ENCODE measurements at regions not wholly inside any gene's neighbourhood (a gene's known extent, or its start where the extent isn't known, plus 50 kb on each side); places are given as distances from the start of the nearest gene placed in this dataset.
A peak's percentile ranks its signal among the peaks of the same experiment; 100 is the strongest.

GRCh38 chr10:90204131-90204955 lies 503.0 kb downstream of the KIF20B start:
- BruUV-seq (replicated peaks), result no TSS peak
- Histone ChIP-seq H3K27me3 (ENCODE audit: control insufficient read depth in 1 of 2, insufficient read depth in 2 of 2, low read length in 2 of 2) (no peaks in the 10 kb centered on the region), H3K27ac (ENCODE audit: extremely low read length, insufficient read depth, low read length) (no peak overlapping the region), H3K9me3 (ENCODE audit: low read length) (no peaks in the 10 kb centered on the region), H3K4me3 (replicated peaks in 1 of 3; ENCODE audit: insufficient read depth in 1 of 3, low read depth in 2 of 3, low read length in 3 of 3) (no peak overlapping the region), H3K79me2 (ENCODE audit: insufficient read depth, low read length) (no peaks in the 10 kb centered on the region), H4K20me1 (ENCODE audit: insufficient read depth, low read length) (no peaks in the 10 kb centered on the region), H3K4me2 (ENCODE audit: low read depth, low read length) (no peak overlapping the region), H3K9ac (ENCODE audit: insufficient read depth, low read depth, low read length) (no peak overlapping the region), H2AFZ (ENCODE audit: low read length) (no peak overlapping the region), H3K36me3 (replicated peaks in 1 of 2; ENCODE audit: control insufficient read depth in 1 of 2, insufficient read depth in 2 of 2, low read length in 2 of 2) (no peaks in the 10 kb centered on the region), H3K4me1 (ENCODE audit: insufficient read depth, low read length) (no peaks in the 10 kb centered on the region)
- TF ChIP-seq IKZF1 (IDR thresholded peaks at IDR 0.05), result no peak
- TF ChIP-seq ZBTB21 (CRISPR knock-in tag; IDR thresholded peaks at IDR 0.05), result no peak
- TF ChIP-seq HNF1B (CRISPR knock-in tag; IDR thresholded peaks at IDR 0.05), result no peak
- no peak for TF ChIP-seq DZIP1 (CRISPR knock-in tag; IDR thresholded peaks at IDR 0.05)
- no peak for TF ChIP-seq AFF4 (CRISPR knock-in tag; IDR thresholded peaks at IDR 0.05)
- no peak for TF ChIP-seq ZNF781 (CRISPR knock-in tag; IDR thresholded peaks at IDR 0.05; ENCODE audit: borderline replicate concordance, not compliant biosample characterization)
- peak; percentile 93 for TF ChIP-seq ATF7 (IDR thresholded peaks at IDR 0.05)
- TF ChIP-seq ATF7 (CRISPR knock-in tag; IDR thresholded peaks at IDR 0.05), result no peak
- TF ChIP-seq CREB1 (IDR thresholded peaks at IDR 0.05), result peak; percentile 89
- no peak for TF ChIP-seq CREB1 (CRISPR knock-in tag; IDR thresholded peaks at IDR 0.05)
- no peak for TF ChIP-seq ZNF75D (CRISPR knock-in tag; IDR thresholded peaks at IDR 0.05; ENCODE audit: borderline replicate concordance)
- TF ChIP-seq ZNF747 (CRISPR knock-in tag; IDR thresholded peaks at IDR 0.05; ENCODE audit: borderline replicate concordance), result no peak
- no peak for TF ChIP-seq TRIM24 (CRISPR knock-in tag; IDR thresholded peaks at IDR 0.05)
- DNase-seq (ENCODE audit: low spot score) (no peak), FAIRE-seq (no peak), ATAC-seq (no peak)
- in situ Hi-C loops (cut with HindIII; ENCODE audit: extremely low pct_ligation_motif_present, low pct_unique_long_range_greater_than_20kb) (no loop called here), intact Hi-C loops (cut with micrococcal nuclease; ENCODE audit: unreplicated experiment) (no loop called here)
- ChIA-PET CTCF (ENCODE audit: low intra/inter-chr PET ratio, low total read pairs) (no interaction called here), POLR2A (no interaction called here)
- WGBS (ENCODE audit: low lambda C conversion rate), result 1% methylated on average over 6 of the region's 6 CpGs

All from HepG2 (cell line).